ENCODE measurements at regions not wholly inside any gene's neighbourhood (a gene's known extent, or its start where the extent isn't known, plus 50 kb on each side); places are given as distances from the start of the nearest gene placed in this dataset.

- TF ChIP-seq EZH2phosphoT487 (IDR thresholded peaks at IDR 0.05; ENCODE audit: insufficient read depth, low read depth), result no peak
- no peak for TF ChIP-seq EZH2 (IDR thresholded peaks at IDR 0.05; ENCODE audit: insufficient read depth, poor library complexity, severe bottlenecking)
Observed at GRCh38 chr15:96505014-96505413, 174.5 kb downstream of the NR2F2 start.

Measured in GM23248 (cell line).